SK-N-MC (cell line): ENCODE measurements at regions not wholly inside any gene's neighbourhood (a gene's known extent, or its start where the extent isn't known, plus 50 kb on each side); places are given as distances from the start of the nearest gene placed in this dataset.
"Not testable (repeated sequence)": the region's sequence is repeated elsewhere in the genome, so short reads cannot be mapped to it uniquely, and the experiment has no call there.

Experiments
- EZH2 ChIP-seq: fragments of 200-600 bp; sonication (generic); IDR thresholded peaks from one replicate; pipeline ENCODE4 v1.6.1; 2017; ENCODE audit warnings: antibody characterized with exemption
- POLR2AphosphoS5 ChIP-seq: IDR thresholded peaks from 2 replicates; pipeline ENCODE4 v1.6.1; 2012; ENCODE audit warnings: mild to moderate bottlenecking, low read depth, low read length, borderline replicate concordance

DNA sequence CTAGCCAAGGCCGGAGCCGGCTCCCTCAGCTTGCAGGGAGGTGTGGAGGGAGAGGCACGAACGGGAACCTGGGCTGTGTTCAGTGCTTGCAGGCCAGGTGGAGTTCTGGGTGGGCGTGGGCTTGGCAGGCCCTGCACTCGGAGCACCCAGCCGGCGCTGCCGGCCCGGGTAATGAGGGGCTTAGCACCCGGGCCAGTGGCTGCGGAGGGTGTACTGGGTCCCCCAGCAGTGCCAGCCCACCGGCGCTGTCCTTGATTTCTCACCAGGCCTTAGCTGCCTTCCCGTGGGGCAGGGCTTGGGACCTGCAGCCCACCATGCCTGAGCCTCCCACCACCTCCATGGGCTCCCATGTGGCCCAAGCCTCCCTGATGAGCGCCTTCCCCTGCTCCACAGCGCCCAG is 430.5 kb upstream of the API5 start:
- TF ChIP-seq POLR2AphosphoS5, EZH2: not testable (repeated sequence)
